GM20000 (cell line): ENCODE measurements at regions not wholly inside any gene's neighbourhood (a gene's known extent, or its start where the extent isn't known, plus 50 kb on each side); places are given as distances from the start of the nearest gene placed in this dataset.

Experiments
- DNase-seq: peaks from one replicate; pipeline ENCODE4 v3.0.0; 2012; ENCODE audit warnings: low spot score
- TF ChIP-seq, protein P1 (sequence below): IDR thresholded peaks from 2 replicates; pipeline ENCODE4 v1.5.1; 2012; ENCODE audit warnings: mild to moderate bottlenecking, control low read depth; ENCODE audit errors: extremely low read depth, missing control alignments

DNA sequence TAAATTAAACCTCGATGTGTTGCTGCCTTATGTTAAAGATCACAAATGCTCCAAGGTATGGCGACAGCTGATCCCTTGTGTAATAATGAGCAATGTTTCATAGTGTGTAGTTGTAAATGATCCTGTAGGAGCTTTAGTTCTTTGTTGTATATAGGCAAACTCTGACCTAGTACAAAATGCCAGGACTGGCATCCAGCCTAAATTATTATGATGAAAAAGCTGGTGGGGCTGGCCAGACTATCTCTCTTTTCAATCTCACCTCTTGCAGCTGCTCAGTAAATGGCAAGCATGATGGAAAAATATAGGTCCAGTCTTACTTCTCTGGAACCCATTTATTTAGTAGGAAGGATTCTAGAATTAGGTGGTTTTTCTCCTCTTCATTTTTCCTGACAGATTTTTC is 345.1 kb upstream of the C11orf87 start:
- TF ChIP-seq, protein P1, sequence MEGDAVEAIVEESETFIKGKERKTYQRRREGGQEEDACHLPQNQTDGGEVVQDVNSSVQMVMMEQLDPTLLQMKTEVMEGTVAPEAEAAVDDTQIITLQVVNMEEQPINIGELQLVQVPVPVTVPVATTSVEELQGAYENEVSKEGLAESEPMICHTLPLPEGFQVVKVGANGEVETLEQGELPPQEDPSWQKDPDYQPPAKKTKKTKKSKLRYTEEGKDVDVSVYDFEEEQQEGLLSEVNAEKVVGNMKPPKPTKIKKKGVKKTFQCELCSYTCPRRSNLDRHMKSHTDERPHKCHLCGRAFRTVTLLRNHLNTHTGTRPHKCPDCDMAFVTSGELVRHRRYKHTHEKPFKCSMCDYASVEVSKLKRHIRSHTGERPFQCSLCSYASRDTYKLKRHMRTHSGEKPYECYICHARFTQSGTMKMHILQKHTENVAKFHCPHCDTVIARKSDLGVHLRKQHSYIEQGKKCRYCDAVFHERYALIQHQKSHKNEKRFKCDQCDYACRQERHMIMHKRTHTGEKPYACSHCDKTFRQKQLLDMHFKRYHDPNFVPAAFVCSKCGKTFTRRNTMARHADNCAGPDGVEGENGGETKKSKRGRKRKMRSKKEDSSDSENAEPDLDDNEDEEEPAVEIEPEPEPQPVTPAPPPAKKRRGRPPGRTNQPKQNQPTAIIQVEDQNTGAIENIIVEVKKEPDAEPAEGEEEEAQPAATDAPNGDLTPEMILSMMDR = no peak
- DNase-seq = no peak

DNA sequence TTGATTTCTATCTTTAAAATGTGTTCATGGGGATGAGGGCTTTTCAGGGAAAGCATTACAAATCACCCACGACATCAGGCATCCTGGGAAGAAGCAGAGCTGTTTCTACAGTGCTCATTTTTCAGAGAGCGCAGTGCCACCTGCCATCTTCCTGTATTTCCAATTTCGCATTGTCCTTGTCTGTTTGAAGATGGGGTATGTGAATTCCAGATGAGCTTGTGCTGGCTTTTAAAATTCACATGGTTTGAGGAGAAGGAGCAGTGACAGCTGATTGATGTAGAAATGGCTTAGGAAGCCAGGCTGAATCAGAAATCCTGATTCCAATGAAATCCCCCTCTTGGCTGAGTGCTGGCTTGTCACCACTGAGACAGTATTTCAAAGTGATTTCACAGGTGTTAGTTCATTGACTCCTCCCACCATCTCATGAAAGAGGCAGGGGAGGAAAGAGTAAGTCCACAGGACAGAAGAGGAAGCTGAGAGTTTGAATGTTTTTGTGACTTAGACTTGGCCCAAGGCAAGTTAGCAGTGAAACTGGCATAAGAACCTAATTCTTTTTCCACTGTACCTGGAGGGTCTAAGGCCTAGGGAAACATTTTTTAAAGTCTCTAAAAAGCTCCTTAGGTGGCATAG is 344.6 kb upstream of the C11orf87 start:
- TF ChIP-seq, protein P1 = no peak
- DNase-seq = no peak

DNA sequence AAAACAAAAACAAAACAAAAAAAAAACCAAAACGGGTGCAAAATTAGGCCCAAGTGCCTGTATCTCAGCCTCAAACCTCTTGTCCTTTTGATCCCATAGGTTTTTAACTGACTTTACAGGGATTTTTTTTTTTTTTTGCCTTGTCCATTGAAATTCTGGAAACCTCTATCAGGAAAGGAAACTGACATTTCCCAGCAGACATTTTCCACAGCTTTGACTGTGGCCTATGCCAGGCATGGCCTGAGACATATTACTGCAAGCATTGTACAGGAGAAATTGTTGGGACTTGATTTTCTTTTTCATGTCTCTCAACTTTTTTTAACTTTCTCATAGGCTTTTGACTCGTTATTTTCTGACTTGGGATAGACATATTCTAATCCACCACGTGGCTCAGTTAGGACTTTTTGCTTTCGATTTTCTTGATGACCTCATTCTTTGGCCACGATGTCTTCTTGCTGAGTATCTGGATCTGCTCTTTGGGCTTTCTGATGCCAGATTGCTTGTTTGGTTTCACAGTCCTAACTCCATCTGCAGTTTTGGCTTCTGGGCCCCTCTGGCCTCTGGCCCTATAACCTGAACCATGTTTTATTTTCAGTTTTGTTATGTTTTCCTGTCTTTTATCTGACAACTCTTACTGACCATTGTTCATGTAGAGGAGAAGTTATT is 336.1 kb upstream of the C11orf87 start:
- DNase-seq = no peak
- TF ChIP-seq, protein P1 = no peak

DNA sequence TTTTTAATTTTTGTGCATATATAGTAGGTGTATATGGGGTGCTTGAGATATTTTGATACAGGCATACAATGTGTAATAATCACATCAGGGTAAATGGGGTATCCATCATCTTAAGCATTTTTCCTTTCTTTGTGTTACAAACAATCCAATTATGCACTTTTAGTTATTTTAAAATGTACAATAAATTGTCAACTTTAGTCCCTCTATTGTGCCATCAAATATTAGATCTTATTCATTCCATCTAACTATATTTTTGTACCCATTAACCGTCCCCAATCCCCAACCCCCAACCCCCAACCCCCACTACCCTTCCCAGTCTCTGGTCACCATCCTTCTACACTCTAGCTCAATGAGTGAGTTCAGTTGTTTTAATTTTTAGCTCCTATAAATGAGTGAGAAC is 335.1 kb upstream of the C11orf87 start:
- DNase-seq = no peak

DNA sequence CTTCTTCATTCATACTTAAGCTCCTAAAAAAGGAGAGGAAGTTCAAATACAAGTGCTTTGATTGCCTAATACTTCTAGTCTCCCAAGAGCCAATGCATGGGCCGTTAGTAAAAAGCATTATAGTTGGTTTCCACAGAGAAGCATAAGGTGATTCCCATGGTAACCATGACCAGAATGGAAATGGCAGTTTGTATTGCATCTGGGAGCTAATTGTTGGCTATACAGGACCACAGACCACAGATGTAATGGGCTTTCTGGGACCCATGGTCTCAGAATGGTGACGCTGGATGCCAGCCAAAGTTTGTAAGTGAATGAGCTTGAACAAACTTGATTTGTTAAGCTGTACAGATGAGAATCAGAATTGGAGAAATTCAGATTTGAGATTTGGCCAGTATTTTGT is 333.9 kb upstream of the C11orf87 start:
- TF ChIP-seq, protein P1 = no peak
- no peak for DNase-seq

More for the DNA sequence above, 335.1 kb upstream of the C11orf87 start:
- TF ChIP-seq, protein P1 = no peak

DNA sequence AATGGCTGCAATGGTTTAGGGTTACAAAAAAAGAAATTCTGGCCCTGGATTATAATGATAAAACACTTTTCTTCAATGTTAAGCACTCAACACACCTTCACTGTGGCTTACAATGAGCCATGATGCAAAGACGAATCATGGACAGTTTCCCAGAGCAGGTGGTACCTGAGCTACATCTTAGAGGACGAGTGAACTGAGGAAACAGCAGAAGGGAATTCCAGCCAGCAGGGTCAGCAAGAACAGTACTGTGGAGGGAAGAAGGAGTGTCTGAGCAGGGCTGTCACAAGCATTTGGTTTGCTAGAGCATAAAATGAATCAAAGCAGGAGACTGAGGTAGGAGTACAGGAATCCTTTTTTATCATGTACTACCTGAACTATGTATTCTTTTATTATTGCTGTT is 332.8 kb upstream of the C11orf87 start:
- TF ChIP-seq, protein P1 = no peak
- no peak for DNase-seq

DNA sequence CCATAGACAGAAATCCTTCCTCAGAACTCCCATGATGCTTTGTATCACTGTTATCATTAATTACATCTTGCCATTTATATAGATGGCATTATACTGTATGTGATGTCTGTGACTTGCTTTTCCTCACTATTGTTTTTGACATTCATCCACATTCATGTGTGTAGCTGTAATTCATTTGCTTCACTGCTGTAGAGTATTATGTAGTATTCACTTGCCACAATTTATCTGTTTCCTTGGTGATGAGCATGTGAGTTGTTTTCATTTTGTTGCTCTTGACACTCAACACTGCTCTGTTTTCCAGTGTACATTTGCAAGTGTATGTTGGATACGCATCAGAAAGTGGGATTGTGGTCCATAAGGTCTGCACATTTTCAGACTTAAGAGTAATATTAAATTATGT is 328.6 kb upstream of the C11orf87 start:
- no peak for DNase-seq
- TF ChIP-seq, protein P1 = no peak
